ENCODE measurements at regions not wholly inside any gene's neighbourhood (a gene's known extent, or its start where the extent isn't known, plus 50 kb on each side); places are given as distances from the start of the nearest gene placed in this dataset.

DNA sequence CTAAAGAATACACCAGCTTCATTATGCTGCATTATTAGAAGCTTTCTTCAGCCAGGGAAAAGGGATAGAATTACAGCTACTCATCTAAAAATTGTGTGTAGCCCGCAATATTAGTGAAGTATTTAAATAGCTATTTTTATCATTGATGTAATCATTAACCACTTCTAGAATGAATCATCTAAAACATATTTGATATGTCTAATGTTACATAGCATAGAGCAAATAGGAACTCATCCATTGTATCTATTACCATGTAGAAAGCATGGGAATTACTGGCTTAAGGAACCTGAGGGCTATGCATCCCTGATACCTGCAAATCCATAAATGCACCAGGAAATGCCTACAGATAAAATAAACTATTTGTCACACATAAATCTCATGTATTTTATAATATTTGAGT lies 54.5 kb upstream of the VGLL3 start:
- TF ChIP-seq RAD21 (CRISPR knock-in tag; IDR thresholded peaks at IDR 0.05): no peak
- TF ChIP-seq, protein P1, sequence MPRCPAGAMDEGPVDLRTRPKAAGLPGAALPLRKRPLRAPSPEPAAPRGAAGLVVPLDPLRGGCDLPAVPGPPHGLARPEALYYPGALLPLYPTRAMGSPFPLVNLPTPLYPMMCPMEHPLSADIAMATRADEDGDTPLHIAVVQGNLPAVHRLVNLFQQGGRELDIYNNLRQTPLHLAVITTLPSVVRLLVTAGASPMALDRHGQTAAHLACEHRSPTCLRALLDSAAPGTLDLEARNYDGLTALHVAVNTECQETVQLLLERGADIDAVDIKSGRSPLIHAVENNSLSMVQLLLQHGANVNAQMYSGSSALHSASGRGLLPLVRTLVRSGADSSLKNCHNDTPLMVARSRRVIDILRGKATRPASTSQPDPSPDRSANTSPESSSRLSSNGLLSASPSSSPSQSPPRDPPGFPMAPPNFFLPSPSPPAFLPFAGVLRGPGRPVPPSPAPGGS (CRISPR knock-in tag; IDR thresholded peaks at IDR 0.05): no peak
- TF ChIP-seq, protein P2, sequence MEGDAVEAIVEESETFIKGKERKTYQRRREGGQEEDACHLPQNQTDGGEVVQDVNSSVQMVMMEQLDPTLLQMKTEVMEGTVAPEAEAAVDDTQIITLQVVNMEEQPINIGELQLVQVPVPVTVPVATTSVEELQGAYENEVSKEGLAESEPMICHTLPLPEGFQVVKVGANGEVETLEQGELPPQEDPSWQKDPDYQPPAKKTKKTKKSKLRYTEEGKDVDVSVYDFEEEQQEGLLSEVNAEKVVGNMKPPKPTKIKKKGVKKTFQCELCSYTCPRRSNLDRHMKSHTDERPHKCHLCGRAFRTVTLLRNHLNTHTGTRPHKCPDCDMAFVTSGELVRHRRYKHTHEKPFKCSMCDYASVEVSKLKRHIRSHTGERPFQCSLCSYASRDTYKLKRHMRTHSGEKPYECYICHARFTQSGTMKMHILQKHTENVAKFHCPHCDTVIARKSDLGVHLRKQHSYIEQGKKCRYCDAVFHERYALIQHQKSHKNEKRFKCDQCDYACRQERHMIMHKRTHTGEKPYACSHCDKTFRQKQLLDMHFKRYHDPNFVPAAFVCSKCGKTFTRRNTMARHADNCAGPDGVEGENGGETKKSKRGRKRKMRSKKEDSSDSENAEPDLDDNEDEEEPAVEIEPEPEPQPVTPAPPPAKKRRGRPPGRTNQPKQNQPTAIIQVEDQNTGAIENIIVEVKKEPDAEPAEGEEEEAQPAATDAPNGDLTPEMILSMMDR (CRISPR knock-in tag; IDR thresholded peaks at IDR 0.05): no peak
- TF ChIP-seq HHEX (CRISPR knock-in tag; IDR thresholded peaks at IDR 0.05): no peak
- no peak for TF ChIP-seq POLR2A (IDR thresholded peaks at IDR 0.05; ENCODE audit: insufficient read depth in 1 of 2, low read depth in 2 of 2, low read length in 2 of 2)
- no peak for TF ChIP-seq ZNF24 (IDR thresholded peaks at IDR 0.05)
- TF ChIP-seq CHD2 (IDR thresholded peaks at IDR 0.05; ENCODE audit: low read depth, low read length): no peak
- no peak for TF ChIP-seq POLR2AphosphoS5 (IDR thresholded peaks at IDR 0.05; ENCODE audit: low read depth, low read length)
- TF ChIP-seq, protein P3, sequence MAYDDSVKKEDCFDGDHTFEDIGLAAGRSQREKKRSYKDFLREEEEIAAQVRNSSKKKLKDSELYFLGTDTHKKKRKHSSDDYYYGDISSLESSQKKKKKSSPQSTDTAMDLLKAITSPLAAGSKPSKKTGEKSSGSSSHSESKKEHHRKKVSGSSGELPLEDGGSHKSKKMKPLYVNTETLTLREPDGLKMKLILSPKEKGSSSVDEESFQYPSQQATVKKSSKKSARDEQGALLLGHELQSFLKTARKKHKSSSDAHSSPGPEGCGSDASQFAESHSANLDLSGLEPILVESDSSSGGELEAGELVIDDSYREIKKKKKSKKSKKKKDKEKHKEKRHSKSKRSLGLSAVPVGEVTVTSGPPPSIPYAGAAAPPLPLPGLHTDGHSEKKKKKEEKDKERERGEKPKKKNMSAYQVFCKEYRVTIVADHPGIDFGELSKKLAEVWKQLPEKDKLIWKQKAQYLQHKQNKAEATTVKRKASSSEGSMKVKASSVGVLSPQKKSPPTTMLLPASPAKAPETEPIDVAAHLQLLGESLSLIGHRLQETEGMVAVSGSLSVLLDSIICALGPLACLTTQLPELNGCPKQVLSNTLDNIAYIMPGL (CRISPR knock-in tag; IDR thresholded peaks at IDR 0.05; ENCODE audit: borderline replicate concordance in 1 of 2, low read depth in 1 of 2): no peak
- TF ChIP-seq U2AF1 (optimal IDR thresholded peaks at IDR 0.05; ENCODE audit: low read depth, low read length): no peak
- TF ChIP-seq, protein P4, sequence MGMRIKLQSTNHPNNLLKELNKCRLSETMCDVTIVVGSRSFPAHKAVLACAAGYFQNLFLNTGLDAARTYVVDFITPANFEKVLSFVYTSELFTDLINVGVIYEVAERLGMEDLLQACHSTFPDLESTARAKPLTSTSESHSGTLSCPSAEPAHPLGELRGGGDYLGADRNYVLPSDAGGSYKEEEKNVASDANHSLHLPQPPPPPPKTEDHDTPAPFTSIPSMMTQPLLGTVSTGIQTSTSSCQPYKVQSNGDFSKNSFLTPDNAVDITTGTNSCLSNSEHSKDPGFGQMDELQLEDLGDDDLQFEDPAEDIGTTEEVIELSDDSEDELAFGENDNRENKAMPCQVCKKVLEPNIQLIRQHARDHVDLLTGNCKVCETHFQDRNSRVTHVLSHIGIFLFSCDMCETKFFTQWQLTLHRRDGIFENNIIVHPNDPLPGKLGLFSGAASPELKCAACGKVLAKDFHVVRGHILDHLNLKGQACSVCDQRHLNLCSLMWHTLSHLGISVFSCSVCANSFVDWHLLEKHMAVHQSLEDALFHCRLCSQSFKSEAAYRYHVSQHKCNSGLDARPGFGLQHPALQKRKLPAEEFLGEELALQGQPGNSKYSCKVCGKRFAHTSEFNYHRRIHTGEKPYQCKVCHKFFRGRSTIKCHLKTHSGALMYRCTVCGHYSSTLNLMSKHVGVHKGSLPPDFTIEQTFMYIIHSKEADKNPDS (CRISPR knock-in tag; IDR thresholded peaks at IDR 0.05): no peak
- no peak for TF ChIP-seq HNRNPUL1 (IDR thresholded peaks at IDR 0.05; ENCODE audit: low read depth, low read length)
- TF ChIP-seq, protein P5, sequence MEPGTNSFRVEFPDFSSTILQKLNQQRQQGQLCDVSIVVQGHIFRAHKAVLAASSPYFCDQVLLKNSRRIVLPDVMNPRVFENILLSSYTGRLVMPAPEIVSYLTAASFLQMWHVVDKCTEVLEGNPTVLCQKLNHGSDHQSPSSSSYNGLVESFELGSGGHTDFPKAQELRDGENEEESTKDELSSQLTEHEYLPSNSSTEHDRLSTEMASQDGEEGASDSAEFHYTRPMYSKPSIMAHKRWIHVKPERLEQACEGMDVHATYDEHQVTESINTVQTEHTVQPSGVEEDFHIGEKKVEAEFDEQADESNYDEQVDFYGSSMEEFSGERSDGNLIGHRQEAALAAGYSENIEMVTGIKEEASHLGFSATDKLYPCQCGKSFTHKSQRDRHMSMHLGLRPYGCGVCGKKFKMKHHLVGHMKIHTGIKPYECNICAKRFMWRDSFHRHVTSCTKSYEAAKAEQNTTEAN (CRISPR knock-in tag; conservative IDR thresholded peaks at IDR 0.05): no peak
- TF ChIP-seq, protein P6, sequence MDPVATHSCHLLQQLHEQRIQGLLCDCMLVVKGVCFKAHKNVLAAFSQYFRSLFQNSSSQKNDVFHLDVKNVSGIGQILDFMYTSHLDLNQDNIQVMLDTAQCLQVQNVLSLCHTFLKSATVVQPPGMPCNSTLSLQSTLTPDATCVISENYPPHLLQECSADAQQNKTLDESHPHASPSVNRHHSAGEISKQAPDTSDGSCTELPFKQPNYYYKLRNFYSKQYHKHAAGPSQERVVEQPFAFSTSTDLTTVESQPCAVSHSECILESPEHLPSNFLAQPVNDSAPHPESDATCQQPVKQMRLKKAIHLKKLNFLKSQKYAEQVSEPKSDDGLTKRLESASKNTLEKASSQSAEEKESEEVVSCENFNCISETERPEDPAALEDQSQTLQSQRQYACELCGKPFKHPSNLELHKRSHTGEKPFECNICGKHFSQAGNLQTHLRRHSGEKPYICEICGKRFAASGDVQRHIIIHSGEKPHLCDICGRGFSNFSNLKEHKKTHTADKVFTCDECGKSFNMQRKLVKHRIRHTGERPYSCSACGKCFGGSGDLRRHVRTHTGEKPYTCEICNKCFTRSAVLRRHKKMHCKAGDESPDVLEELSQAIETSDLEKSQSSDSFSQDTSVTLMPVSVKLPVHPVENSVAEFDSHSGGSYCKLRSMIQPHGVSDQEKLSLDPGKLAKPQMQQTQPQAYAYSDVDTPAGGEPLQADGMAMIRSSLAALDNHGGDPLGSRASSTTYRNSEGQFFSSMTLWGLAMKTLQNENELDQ (CRISPR knock-in tag; IDR thresholded peaks at IDR 0.05; ENCODE audit: borderline replicate concordance): no peak
